ENCODE measurements at regions not wholly inside any gene's neighbourhood (a gene's known extent, or its start where the extent isn't known, plus 50 kb on each side); places are given as distances from the start of the nearest gene placed in this dataset.

DNA sequence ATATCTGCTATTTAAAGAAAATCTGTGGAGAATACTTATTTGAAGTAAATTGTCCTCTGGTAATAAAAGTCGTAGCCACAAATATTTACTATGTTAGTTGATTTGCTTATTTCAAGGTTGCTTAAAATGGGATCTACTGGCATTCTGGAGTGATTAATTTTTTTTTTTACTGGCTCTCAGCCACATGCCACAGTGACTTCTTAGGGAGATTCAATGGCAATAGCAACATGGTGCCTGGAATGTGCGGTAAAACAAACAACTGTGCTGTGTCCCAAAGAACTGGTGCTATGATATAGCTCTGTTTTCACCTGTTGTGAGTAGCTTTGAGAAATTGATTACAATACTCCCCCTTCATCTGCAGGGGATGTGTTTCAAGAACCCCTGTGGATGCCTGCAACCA lies 324.3 kb downstream of the GPAT3 start:
- Histone ChIP-seq H3K4me3 (ENCODE audit: low read length) (no peak overlapping the region), H3K9me3 (ENCODE audit: insufficient read depth, low read length) (no peaks in the 10 kb centered on the region), H2AFZ (ENCODE audit: low read depth, low read length) (no peak overlapping the region), H3K36me3 (replicated peaks; ENCODE audit: low read depth, low read length) (no peaks in the 10 kb centered on the region), H3K27me3 (ENCODE audit: low read depth, low read length) (no peaks in the 10 kb centered on the region), H3K9ac (ENCODE audit: low read length) (no peak overlapping the region), H3K4me2 (ENCODE audit: low read length) (no peak overlapping the region), H3K4me1 (ENCODE audit: low read length) (no peaks in the 10 kb centered on the region), H3K79me2 (ENCODE audit: low read length) (no peaks in the 10 kb centered on the region), H3K27ac (ENCODE audit: low read length) (no peak overlapping the region), H4K20me1 (ENCODE audit: insufficient read depth, low read length) (no peaks in the 10 kb centered on the region)
- no peak for TF ChIP-seq EZH2phosphoT487 (IDR thresholded peaks at IDR 0.05; ENCODE audit: low read depth)
- TF ChIP-seq, protein P1, sequence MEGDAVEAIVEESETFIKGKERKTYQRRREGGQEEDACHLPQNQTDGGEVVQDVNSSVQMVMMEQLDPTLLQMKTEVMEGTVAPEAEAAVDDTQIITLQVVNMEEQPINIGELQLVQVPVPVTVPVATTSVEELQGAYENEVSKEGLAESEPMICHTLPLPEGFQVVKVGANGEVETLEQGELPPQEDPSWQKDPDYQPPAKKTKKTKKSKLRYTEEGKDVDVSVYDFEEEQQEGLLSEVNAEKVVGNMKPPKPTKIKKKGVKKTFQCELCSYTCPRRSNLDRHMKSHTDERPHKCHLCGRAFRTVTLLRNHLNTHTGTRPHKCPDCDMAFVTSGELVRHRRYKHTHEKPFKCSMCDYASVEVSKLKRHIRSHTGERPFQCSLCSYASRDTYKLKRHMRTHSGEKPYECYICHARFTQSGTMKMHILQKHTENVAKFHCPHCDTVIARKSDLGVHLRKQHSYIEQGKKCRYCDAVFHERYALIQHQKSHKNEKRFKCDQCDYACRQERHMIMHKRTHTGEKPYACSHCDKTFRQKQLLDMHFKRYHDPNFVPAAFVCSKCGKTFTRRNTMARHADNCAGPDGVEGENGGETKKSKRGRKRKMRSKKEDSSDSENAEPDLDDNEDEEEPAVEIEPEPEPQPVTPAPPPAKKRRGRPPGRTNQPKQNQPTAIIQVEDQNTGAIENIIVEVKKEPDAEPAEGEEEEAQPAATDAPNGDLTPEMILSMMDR (IDR thresholded peaks at IDR 0.05; ENCODE audit: low read depth, low read length), result no peak

DNA sequence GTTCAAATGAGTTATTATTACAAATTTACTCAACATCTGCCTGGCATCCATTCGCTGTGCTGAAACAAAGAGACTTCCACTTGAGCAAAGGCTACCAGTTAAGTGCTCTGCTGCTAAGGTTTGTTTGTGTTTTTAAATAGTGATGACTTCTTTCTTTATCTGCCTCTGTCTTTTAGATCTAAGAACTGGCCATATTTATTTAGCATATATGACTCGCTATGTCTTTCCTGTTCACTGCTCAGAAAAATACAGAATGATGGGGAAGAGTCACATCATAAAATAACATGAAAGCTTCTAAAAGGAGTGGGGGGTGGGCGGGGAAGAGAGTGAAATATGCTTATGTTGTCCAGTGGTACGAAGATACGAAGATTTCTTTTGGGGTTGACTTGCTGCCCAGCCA lies 322.2 kb downstream of the GPAT3 start:
- no peak overlapping the region for H2AFZ ChIP-seq (ENCODE audit: low read depth, low read length)
- H3K27ac ChIP-seq (ENCODE audit: low read length), result no peak overlapping the region
- no peaks in the 10 kb centered on the region for H3K4me1 ChIP-seq (ENCODE audit: low read length)
- no peaks in the 10 kb centered on the region for H3K36me3 ChIP-seq (replicated peaks; ENCODE audit: low read depth, low read length)
- TF ChIP-seq EZH2phosphoT487 (IDR thresholded peaks at IDR 0.05; ENCODE audit: low read depth), result no peak
- TF ChIP-seq, protein P1 (IDR thresholded peaks at IDR 0.05; ENCODE audit: low read depth, low read length), result no peak
- no peak overlapping the region for H3K4me3 ChIP-seq (ENCODE audit: low read length)
- no peaks in the 10 kb centered on the region for H3K27me3 ChIP-seq (ENCODE audit: low read depth, low read length)
- no peak overlapping the region for H3K9ac ChIP-seq (ENCODE audit: low read length)
- no peaks in the 10 kb centered on the region for H3K79me2 ChIP-seq (ENCODE audit: low read length)
- no peak overlapping the region for H3K4me2 ChIP-seq (ENCODE audit: low read length)
- H3K9me3 ChIP-seq (ENCODE audit: insufficient read depth, low read length), result no peaks in the 10 kb centered on the region
- no peaks in the 10 kb centered on the region for H4K20me1 ChIP-seq (ENCODE audit: insufficient read depth, low read length)

GRCh38 chr4:83855044-83855443 lies 319.1 kb downstream of the GPAT3 start:
- H4K20me1 ChIP-seq (ENCODE audit: insufficient read depth, low read length), result no peaks in the 10 kb centered on the region
- H3K27ac ChIP-seq (ENCODE audit: low read length), result no peak overlapping the region
- no peak overlapping the region for H3K4me3 ChIP-seq (ENCODE audit: low read length)
- no peaks in the 10 kb centered on the region for H3K36me3 ChIP-seq (replicated peaks; ENCODE audit: low read depth, low read length)
- H3K27me3 ChIP-seq (ENCODE audit: low read depth, low read length), result no peaks in the 10 kb centered on the region
- H3K9ac ChIP-seq (ENCODE audit: low read length), result no peak overlapping the region
- H3K4me1 ChIP-seq (ENCODE audit: low read length), result no peaks in the 10 kb centered on the region
- no peak overlapping the region for H2AFZ ChIP-seq (ENCODE audit: low read depth, low read length)
- no peaks in the 10 kb centered on the region for H3K79me2 ChIP-seq (ENCODE audit: low read length)
- TF ChIP-seq EZH2phosphoT487 (IDR thresholded peaks at IDR 0.05; ENCODE audit: low read depth), result no peak
- TF ChIP-seq, protein P1 (IDR thresholded peaks at IDR 0.05; ENCODE audit: low read depth, low read length), result no peak
- no peaks in the 10 kb centered on the region for H3K9me3 ChIP-seq (ENCODE audit: insufficient read depth, low read length)
- no peak overlapping the region for H3K4me2 ChIP-seq (ENCODE audit: low read length)

DNA sequence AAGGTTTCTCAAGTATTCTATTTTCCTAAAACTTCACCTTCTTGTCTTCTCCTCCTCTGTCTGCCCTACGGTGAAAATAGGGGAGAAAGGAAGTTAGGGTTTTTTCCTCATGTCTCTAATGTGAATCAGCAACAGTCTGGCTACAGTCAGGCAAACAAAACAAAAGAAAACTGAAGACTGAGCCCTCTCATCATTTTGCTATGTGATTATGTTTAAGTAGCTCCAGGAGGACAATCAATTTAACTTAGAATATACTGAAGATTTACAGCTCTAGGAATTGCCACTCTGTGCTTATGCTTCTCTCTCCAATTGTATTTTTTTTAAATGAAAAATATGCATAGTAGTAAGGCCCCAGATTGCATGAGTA lies 316.2 kb downstream of the GPAT3 start:
- H2AFZ ChIP-seq (ENCODE audit: low read depth, low read length), result no peak overlapping the region
- no peaks in the 10 kb centered on the region for H4K20me1 ChIP-seq (ENCODE audit: insufficient read depth, low read length)
- H3K4me1 ChIP-seq (ENCODE audit: low read length), result no peaks in the 10 kb centered on the region
- no peak overlapping the region for H3K4me2 ChIP-seq (ENCODE audit: low read length)
- no peaks in the 10 kb centered on the region for H3K27me3 ChIP-seq (ENCODE audit: low read depth, low read length)
- H3K4me3 ChIP-seq (ENCODE audit: low read length), result no peak overlapping the region
- H3K27ac ChIP-seq (ENCODE audit: low read length), result no peak overlapping the region
- no peak overlapping the region for H3K9ac ChIP-seq (ENCODE audit: low read length)
- no peaks in the 10 kb centered on the region for H3K79me2 ChIP-seq (ENCODE audit: low read length)
- H3K9me3 ChIP-seq (ENCODE audit: insufficient read depth, low read length), result no peaks in the 10 kb centered on the region
- no peaks in the 10 kb centered on the region for H3K36me3 ChIP-seq (replicated peaks; ENCODE audit: low read depth, low read length)
- TF ChIP-seq, protein P1 (IDR thresholded peaks at IDR 0.05; ENCODE audit: low read depth, low read length), result no peak
- no peak for TF ChIP-seq EZH2phosphoT487 (IDR thresholded peaks at IDR 0.05; ENCODE audit: low read depth)

Data from OCI-LY3 (cell line).